SK-N-SH (cell line): ENCODE measurements at regions not wholly inside any gene's neighbourhood (a gene's known extent, or its start where the extent isn't known, plus 50 kb on each side); places are given as distances from the start of the nearest gene placed in this dataset.
A peak's percentile ranks its signal among the peaks of the same experiment; 100 is the strongest.

Experiments used
- CTCF ChIA-PET: fragments of 300-600, 350-600 bp; formaldehyde crosslinking; extraction: SDS; loops from one replicate; lab custom pipeline; 2021; lab: Yijun Ruan, JAX
- POLR2A ChIA-PET: fragments of 350-600 bp; sonication (Branson Sonifier 250); formaldehyde crosslinking; extraction: SDS; loops from one replicate; lab custom pipeline; 2020; ENCODE audit warnings: antibody characterized with exemption, inconsistent platforms; lab: Yijun Ruan, JAX
- DNase-seq: peaks from one replicate; pipeline ENCODE4 v3.0.0; 2012
- H2AFZ ChIP-seq: fragments of 200-600 bp; sonication (generic); 2 replicates; pipeline ENCODE4 v1.8.1; 2016; ENCODE audit warnings: antibody characterized with exemption, mild to moderate bottlenecking, low read depth
- H3F3A ChIP-seq: fragments of 200-600 bp; sonication (generic); replicated peaks from 2 replicates; pipeline ENCODE3; 2016; ENCODE audit warnings: antibody characterized with exemption, mild to moderate bottlenecking; ENCODE audit not compliant: insufficient read depth
- H3K27ac ChIP-seq, 2 experiments: fragments of 200-500 bp in 1 of 2; fragments of 200-600 bp in 1 of 2; sonication (Bioruptor generic) in 1 of 2; sonication (generic), shearing (Covaris generic) in 1 of 2; 2 replicates each; pipeline versions ENCODE4 v1.5.1 to v1.6.1; 2014 to 2016; ENCODE audit warnings: low read depth in 2 of 2, inconsistent platforms in 1 of 2, low read length in 1 of 2, mild to moderate bottlenecking in 1 of 2, mixed read lengths in 1 of 2
- H3K27me3 ChIP-seq: fragments of 200-600 bp; sonication (generic), shearing (Covaris generic); 2 replicates; pipeline ENCODE4 v1.6.1; 2016; ENCODE audit warnings: mixed run types; ENCODE audit not compliant: insufficient read depth
- H3K36me3 ChIP-seq, 2 experiments: fragments of 200-500 bp in 1 of 2; fragments of 200-600 bp in 1 of 2; sonication (Bioruptor generic) in 1 of 2; sonication (generic) in 1 of 2; replicated peaks in 1 of 2; 2 replicates each; pipeline versions ENCODE3 to v1.5.1; 2014 to 2016; ENCODE audit warnings: low read length in 1 of 2, mild to moderate bottlenecking in 1 of 2; ENCODE audit not compliant: insufficient read depth in 2 of 2, control insufficient read depth in 1 of 2
- H3K4me1 ChIP-seq, 2 experiments: fragments of 200-500 bp in 1 of 2; fragments of 200-600 bp in 1 of 2; sonication (Bioruptor generic) in 1 of 2; sonication (generic), shearing (Covaris generic) in 1 of 2; 2 replicates each; pipeline versions ENCODE4 v1.5.1 to v1.6.1; 2014 to 2016; ENCODE audit warnings: low read depth in 1 of 2, low read length in 1 of 2, mixed run types in 1 of 2; ENCODE audit not compliant: insufficient read depth in 2 of 2, control insufficient read depth in 1 of 2
- H3K4me2 ChIP-seq: fragments of 200-600 bp; sonication (generic), shearing (Covaris generic); 2 replicates; pipeline ENCODE4 v1.6.1; 2017; ENCODE audit warnings: mixed run types
- H3K4me3 ChIP-seq, 2 experiments: fragments of 200-500 bp in 1 of 2; fragments of 200-600 bp in 1 of 2; sonication (Bioruptor generic) in 1 of 2; sonication (generic), shearing (Covaris generic) in 1 of 2; 2 replicates each; pipeline versions ENCODE4 v1.5.1 to v1.8.1; 2014 to 2016; ENCODE audit warnings: low read depth in 2 of 2, inconsistent platforms in 1 of 2, low read length in 1 of 2, mild to moderate bottlenecking in 1 of 2, mixed read lengths in 1 of 2, moderate library complexity in 1 of 2
- H3K79me2 ChIP-seq: fragments of 200-600 bp; sonication (generic); 2 replicates; pipeline ENCODE4 v1.8.1; 2017; ENCODE audit warnings: mild to moderate bottlenecking; ENCODE audit not compliant: insufficient read depth
- H3K9ac ChIP-seq: fragments of 200-600 bp; sonication (generic); 2 replicates; pipeline ENCODE4 v1.6.1; 2017; ENCODE audit warnings: mixed run types
- H3K9me2 ChIP-seq: fragments of 200-600 bp; sonication (generic); 2 replicates; pipeline ENCODE4 v1.6.1; 2017; ENCODE audit warnings: mixed run types
- H3K9me3 ChIP-seq: fragments of 200-600 bp; sonication (generic); 2 replicates; pipeline ENCODE4 v1.6.1; 2017; ENCODE audit warnings: mixed run types, mild to moderate bottlenecking, moderate library complexity
- H4K20me1 ChIP-seq: fragments of 200-600 bp; sonication (generic); 2 replicates; pipeline ENCODE4 v1.6.1; 2017; ENCODE audit warnings: mild to moderate bottlenecking, mixed run types; ENCODE audit not compliant: insufficient read depth
- CTCF ChIP-seq: fragments of 200-600 bp; sonication (generic); IDR thresholded peaks from 2 replicates; pipeline ENCODE4 v1.6.1; 2017; ENCODE audit warnings: antibody characterized with exemption, mild to moderate bottlenecking, moderate library complexity
- ELF1 ChIP-seq: IDR thresholded peaks from 2 replicates; pipeline ENCODE4 v1.4.0; 2012
- FOSL2 ChIP-seq: IDR thresholded peaks from 2 replicates; pipeline ENCODE4 v1.4.0; 2012; ENCODE audit warnings: low read depth, mild to moderate bottlenecking, moderate library complexity, borderline replicate concordance
- FOXM1 ChIP-seq: IDR thresholded peaks from 2 replicates; pipeline ENCODE4 v1.4.0; 2012; ENCODE audit warnings: low read depth, mild to moderate bottlenecking
- GABPA ChIP-seq: IDR thresholded peaks from 2 replicates; pipeline ENCODE4 v1.4.0; 2012; ENCODE audit warnings: low read depth, mild to moderate bottlenecking
- JUND ChIP-seq: IDR thresholded peaks from 2 replicates; pipeline ENCODE4 v1.4.0; 2012
- MAX ChIP-seq: IDR thresholded peaks from 2 replicates; pipeline ENCODE4 v1.4.0; 2012; ENCODE audit warnings: low read depth
- MEF2A ChIP-seq: IDR thresholded peaks from 2 replicates; pipeline ENCODE4 v1.4.0; 2012; ENCODE audit warnings: low read depth, borderline replicate concordance
- NRF1 ChIP-seq: IDR thresholded peaks from 2 replicates; pipeline ENCODE4 v1.6.1; 2012; ENCODE audit warnings: low read depth, mild to moderate bottlenecking, low read length
- RFX5 ChIP-seq: IDR thresholded peaks from 2 replicates; pipeline ENCODE4 v1.6.1; 2012; ENCODE audit warnings: mild to moderate bottlenecking, improper control_type of control experiment, low read length
- RXRA ChIP-seq: IDR thresholded peaks from 2 replicates; pipeline ENCODE4 v1.4.0; 2012; ENCODE audit warnings: low read depth, mild to moderate bottlenecking, borderline replicate concordance
- SMC3 ChIP-seq: IDR thresholded peaks from 2 replicates; pipeline ENCODE4 v1.6.1; 2012; ENCODE audit warnings: low read depth, low read length, improper control_type of control experiment
- TAF1 ChIP-seq: IDR thresholded peaks from 2 replicates; pipeline ENCODE4 v1.6.1; 2012; ENCODE audit warnings: low read depth, mild to moderate bottlenecking, low read length, moderate library complexity, borderline replicate concordance
- TCF12 ChIP-seq: IDR thresholded peaks from 2 replicates; pipeline ENCODE4 v1.4.0; 2012
- TEAD4 ChIP-seq: IDR thresholded peaks from 2 replicates; pipeline ENCODE4 v1.4.0; 2012; ENCODE audit warnings: mild to moderate bottlenecking, borderline replicate concordance; ENCODE audit not compliant: insufficient read depth
- WGBS: methylation state at CpG from one replicate; pipeline ENCODE4 v1.1.6; 2017; ENCODE audit warnings: low lambda C conversion rate; 5-methylcytosine and 5-hydroxymethylcytosine counted together
- TF ChIP-seq, protein P1 (sequence below): IDR thresholded peaks from 2 replicates; pipeline ENCODE4; 2012
- TF ChIP-seq, protein P2 (sequence below): fragments of 150-350 bp; IDR thresholded peaks from 2 replicates; pipeline ENCODE4 v1.6.1; 2016; ENCODE audit warnings: mild to moderate bottlenecking, low read depth, low read length

GRCh38 chr2:190807886-190808285, 72.7 kb upstream of the GLS start:
- no peak overlapping the region for H3K9ac ChIP-seq
- ChIA-PET CTCF (interaction anchor here (0.8 to 1.7 kb wide), 2 partner anchors 12 to 80 kb away, joined by 3 to 4 read pairs; no protein-coding TSS in a partner anchor), POLR2A (no interaction called here)

DNA sequence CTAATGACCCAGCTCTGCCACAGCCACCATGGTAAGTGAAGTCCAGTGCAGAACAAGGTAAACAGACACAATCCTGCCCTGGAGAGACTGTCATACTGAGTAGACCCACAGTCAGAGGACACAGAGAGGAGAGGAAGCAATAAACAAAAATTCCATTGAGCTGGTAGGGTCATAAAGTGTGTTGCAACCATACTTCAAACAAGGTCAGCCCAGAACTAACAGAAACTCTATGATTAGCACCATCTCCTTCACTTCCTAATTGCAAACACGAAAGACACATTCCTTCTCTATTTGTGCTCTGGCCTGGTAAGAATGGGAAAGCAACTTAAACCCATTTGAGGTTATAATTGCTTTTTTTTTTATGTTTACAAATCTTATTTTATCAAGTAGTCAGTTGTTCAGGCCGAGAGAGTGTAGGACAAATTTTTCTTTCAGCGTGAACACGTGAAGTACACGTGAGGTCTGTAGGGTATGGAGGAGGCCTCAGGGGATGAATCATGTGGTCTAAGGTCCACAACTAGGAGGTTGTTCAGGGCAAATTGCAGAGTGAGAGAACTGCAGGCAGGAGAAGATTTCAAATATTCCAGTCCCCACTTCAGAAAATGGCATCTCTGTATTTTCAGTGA, 71.4 kb upstream of the GLS start:
- Histone ChIP-seq H3F3A (no peaks in the 10 kb centered on the region), H3K4me3 (no peak overlapping the region), H3K9me2 (no peaks in the 10 kb centered on the region), H3K9me3 (no peaks in the 10 kb centered on the region), H3K27me3 (no peaks in the 10 kb centered on the region), H2AFZ (no peak overlapping the region), H3K4me2 (no peak overlapping the region), H3K27ac (no peak overlapping the region), H3K79me2 (no peaks in the 10 kb centered on the region), H3K9ac (no peak overlapping the region), H3K36me3 (no peaks in the 10 kb centered on the region), H3K4me1 (peaks cover 0 to 21% of the 10 kb centered on the region in 2 experiments; a peak in 2 of 4 replicates), H4K20me1 (no peaks in the 10 kb centered on the region)
- ChIA-PET CTCF (no interaction called here), POLR2A (no interaction called here)
- TF ChIP-seq, protein P1, sequence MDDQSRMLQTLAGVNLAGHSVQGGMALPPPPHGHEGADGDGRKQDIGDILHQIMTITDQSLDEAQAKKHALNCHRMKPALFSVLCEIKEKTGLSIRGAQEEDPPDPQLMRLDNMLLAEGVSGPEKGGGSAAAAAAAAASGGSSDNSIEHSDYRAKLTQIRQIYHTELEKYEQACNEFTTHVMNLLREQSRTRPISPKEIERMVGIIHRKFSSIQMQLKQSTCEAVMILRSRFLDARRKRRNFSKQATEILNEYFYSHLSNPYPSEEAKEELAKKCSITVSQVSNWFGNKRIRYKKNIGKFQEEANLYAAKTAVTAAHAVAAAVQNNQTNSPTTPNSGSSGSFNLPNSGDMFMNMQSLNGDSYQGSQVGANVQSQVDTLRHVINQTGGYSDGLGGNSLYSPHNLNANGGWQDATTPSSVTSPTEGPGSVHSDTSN, result no peak
- TF ChIP-seq, protein P2, sequence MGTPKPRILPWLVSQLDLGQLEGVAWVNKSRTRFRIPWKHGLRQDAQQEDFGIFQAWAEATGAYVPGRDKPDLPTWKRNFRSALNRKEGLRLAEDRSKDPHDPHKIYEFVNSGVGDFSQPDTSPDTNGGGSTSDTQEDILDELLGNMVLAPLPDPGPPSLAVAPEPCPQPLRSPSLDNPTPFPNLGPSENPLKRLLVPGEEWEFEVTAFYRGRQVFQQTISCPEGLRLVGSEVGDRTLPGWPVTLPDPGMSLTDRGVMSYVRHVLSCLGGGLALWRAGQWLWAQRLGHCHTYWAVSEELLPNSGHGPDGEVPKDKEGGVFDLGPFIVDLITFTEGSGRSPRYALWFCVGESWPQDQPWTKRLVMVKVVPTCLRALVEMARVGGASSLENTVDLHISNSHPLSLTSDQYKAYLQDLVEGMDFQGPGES, result no peak
- TF ChIP-seq GABPA, result no peak
- no peak for TF ChIP-seq TAF1
- TF ChIP-seq JUND, result no peak
- TF ChIP-seq MAX, result no peak
- TF ChIP-seq TCF12, result no peak
- no peak for TF ChIP-seq MEF2A
- DNase-seq, result no peak
- 94% methylated on average over 5 of the region's 5 CpGs for WGBS

More at GRCh38 chr2:190807886-190808285, 72.7 kb upstream of the GLS start:
- WGBS, result 100% methylated on average over 2 of the region's 2 CpGs
- no peaks in the 10 kb centered on the region for H3K9me2 ChIP-seq
- H3F3A ChIP-seq, result peaks cover 3% of the 10 kb centered on the region
- H3K4me1 ChIP-seq, result peaks cover 0 to 21% of the 10 kb centered on the region in 2 experiments; a peak in 2 of 4 replicates
- peak overlapping the region in 1 of 2 experiments; percentile 62; a peak in 1 of 4 replicates for H3K27ac ChIP-seq
- DNase-seq, result no peak
- TF ChIP-seq NRF1 (no peak), TEAD4 (no peak), RXRA (no peak), FOSL2 (no peak), CTCF (no peak), RFX5 (no peak), FOXM1 (no peak), SMC3 (no peak), MAX (no peak), GABPA (no peak), ELF1 (no peak)
- TF ChIP-seq, protein P1, result no peak
- no peaks in the 10 kb centered on the region for H4K20me1 ChIP-seq
- H3K79me2 ChIP-seq, result no peaks in the 10 kb centered on the region
- H3K4me2 ChIP-seq, result no peak overlapping the region
- H3K36me3 ChIP-seq, result no peaks in the 10 kb centered on the region
- H3K27me3 ChIP-seq, result no peaks in the 10 kb centered on the region
- no peak overlapping the region for H3K4me3 ChIP-seq
- H2AFZ ChIP-seq, result no peak overlapping the region
- H3K9me3 ChIP-seq, result no peaks in the 10 kb centered on the region
